Naive thymus-derived CD8-positive, alpha-beta T cell (primary cell): ENCODE measurements at regions not wholly inside any gene's neighbourhood (a gene's known extent, or its start where the extent isn't known, plus 50 kb on each side); places are given as distances from the start of the nearest gene placed in this dataset.
"Not testable (repeated sequence)": the region's sequence is repeated elsewhere in the genome, so short reads cannot be mapped to it uniquely, and the experiment has no call there.

ENCODE experiments used
- ATAC-seq, 2 donors: fragments of 150-1000 bp; cut with Tn5 transposase in 1 of 2; sonication (Bioruptor Pico), chemical (Tn5 transposase) in 1 of 2; 1 replicate in 1 of 2; 2 replicates in 1 of 2; pipeline ENCODE4 v1.10.0; 2021; ENCODE audit warnings: mild to moderate bottlenecking in 2 of 2, moderate library complexity in 2 of 2
- POLR2A ChIA-PET: fragments of 350-600 bp; sonication (Branson Sonifier 250); formaldehyde crosslinking; loops from one replicate; lab custom pipeline; 2021; ENCODE audit warnings: antibody characterized with exemption; lab: Charles Lee
- DNase-seq, 10 donors: peaks; one replicate each; pipeline versions ENCODE4 v3.0.0 to v3.0.0-alpha.2; 2020 to 2022
- H3K27ac Mint-ChIP-seq, 10 donors: one replicate each; pipeline ENCODE4 v1.8.0; 2020 to 2022; ENCODE audit warnings: mild to moderate bottlenecking in 10 of 10, mixed read lengths in 10 of 10, moderate library complexity in 4 of 10, inconsistent platforms in 1 of 10
- H3K27me3 Mint-ChIP-seq, 5 donors: one replicate each; pipeline ENCODE4 v1.8.0; 2021 to 2022; ENCODE audit warnings: mixed read lengths in 5 of 5
- H3K36me3 Mint-ChIP-seq, 3 donors: one replicate each; pipeline ENCODE4 v1.8.0; 2020 to 2022; ENCODE audit warnings: mixed read lengths in 3 of 3, mild to moderate bottlenecking in 2 of 3, inconsistent platforms in 1 of 3
- H3K4me1 Mint-ChIP-seq, 4 donors: one replicate each; pipeline ENCODE4 v1.8.0; 2021 to 2022; ENCODE audit warnings: mixed read lengths in 4 of 4
- H3K4me3 Mint-ChIP-seq, 10 donors: one replicate each; pipeline ENCODE4 v1.8.0; 2020 to 2022; ENCODE audit warnings: mild to moderate bottlenecking in 10 of 10, mixed read lengths in 10 of 10, moderate library complexity in 6 of 10, inconsistent platforms in 1 of 10
- H3K9me3 Mint-ChIP-seq, 9 donors: one replicate each; pipeline ENCODE4 v1.8.0; 2020 to 2022; ENCODE audit warnings: mixed read lengths in 9 of 9, mild to moderate bottlenecking in 3 of 9, inconsistent platforms in 1 of 9, moderate library complexity in 1 of 9

- no peak overlapping the region for H3K4me3 Mint-ChIP-seq
- no peaks in the 10 kb centered on the region for H3K27me3 Mint-ChIP-seq
- H3K36me3 Mint-ChIP-seq, result no peaks in the 10 kb centered on the region
- no peaks in the 10 kb centered on the region for H3K4me1 Mint-ChIP-seq
- no peak for ATAC-seq
- no peak for DNase-seq
- H3K27ac Mint-ChIP-seq, result no peak overlapping the region
- peaks cover 0 to 17% (median 5%) of the 10 kb centered on the region in 9 donors for H3K9me3 Mint-ChIP-seq
- POLR2A ChIA-PET, result no interaction called here
Observed at GRCh38 chr4:111043286-111043685, 420.4 kb upstream of the PITX2 start.

GRCh38 chr4:111045992-111046391 lies 423.1 kb upstream of the PITX2 start:
- Mint-ChIP-seq H3K4me1 (no peaks in the 10 kb centered on the region), H3K4me3 (no peak overlapping the region), H3K9me3 (peaks cover 2 to 38% (median 9%) of the 10 kb centered on the region in 9 donors), H3K36me3 (no peaks in the 10 kb centered on the region), H3K27ac (no peak overlapping the region), H3K27me3 (no peaks in the 10 kb centered on the region)
- DNase-seq (no peak), ATAC-seq (no peak)
- POLR2A ChIA-PET, result no interaction called here

- POLR2A ChIA-PET, result no interaction called here
- peaks cover 0 to 2% (median 0%) of the 10 kb centered on the region in 5 donors for H3K27me3 Mint-ChIP-seq
- peaks cover 0 to 5% (median 0%) of the 10 kb centered on the region in 3 donors for H3K36me3 Mint-ChIP-seq
- no peak for DNase-seq
- H3K9me3 Mint-ChIP-seq, result peaks cover 6 to 41% (median 14%) of the 10 kb centered on the region in 9 donors
- no peak overlapping the region for H3K27ac Mint-ChIP-seq
- no peak overlapping the region for H3K4me3 Mint-ChIP-seq
- H3K4me1 Mint-ChIP-seq, result no peaks in the 10 kb centered on the region
- ATAC-seq, result no peak
Observed at GRCh38 chr4:111046811-111047210, 423.9 kb upstream of the PITX2 start.

- Mint-ChIP-seq H3K36me3 (peaks cover 0 to 9% (median 0%) of the 10 kb centered on the region in 3 donors), H3K9me3 (peaks cover 6 to 49% (median 16%) of the 10 kb centered on the region in 9 donors), H3K27ac (no peak overlapping the region), H3K4me3 (no peak overlapping the region), H3K4me1 (no peaks in the 10 kb centered on the region), H3K27me3 (peaks cover 0 to 2% (median 0%) of the 10 kb centered on the region in 5 donors)
- ATAC-seq (no peak), DNase-seq (no peak)
- POLR2A ChIA-PET, result no interaction called here
Observed at GRCh38 chr4:111048316-111048715, 425.4 kb upstream of the PITX2 start.

GRCh38 chr4:111064342-111064993 lies 441.6 kb upstream of the PITX2 start:
- no peak for DNase-seq
- no peak overlapping the region for H3K27ac Mint-ChIP-seq
- no peak overlapping the region for H3K4me3 Mint-ChIP-seq
- no peaks in the 10 kb centered on the region for H3K36me3 Mint-ChIP-seq
- no peaks in the 10 kb centered on the region for H3K4me1 Mint-ChIP-seq
- H3K27me3 Mint-ChIP-seq, result no peaks in the 10 kb centered on the region
- no peak for ATAC-seq
- POLR2A ChIA-PET, result no interaction called here
- peaks cover 0 to 10% (median 0%) of the 10 kb centered on the region in 9 donors for H3K9me3 Mint-ChIP-seq

- no peaks in the 10 kb centered on the region for H3K27me3 Mint-ChIP-seq
- H3K4me3 Mint-ChIP-seq, result no peak overlapping the region
- no peaks in the 10 kb centered on the region for H3K4me1 Mint-ChIP-seq
- POLR2A ChIA-PET, result no interaction called here
- no peak overlapping the region for H3K27ac Mint-ChIP-seq
- DNase-seq (no peak), ATAC-seq (no peak)
- H3K9me3 Mint-ChIP-seq, result peaks cover 0 to 10% (median 0%) of the 10 kb centered on the region in 9 donors
- no peaks in the 10 kb centered on the region for H3K36me3 Mint-ChIP-seq
Observed at GRCh38 chr4:111066001-111066400, 443.1 kb upstream of the PITX2 start.

- Mint-ChIP-seq H3K4me3 (no peak overlapping the region), H3K27me3 (no peaks in the 10 kb centered on the region), H3K4me1 (no peaks in the 10 kb centered on the region), H3K36me3 (no peaks in the 10 kb centered on the region), H3K9me3 (peaks cover 0 to 10% (median 0%) of the 10 kb centered on the region in 9 donors), H3K27ac (no peak overlapping the region)
- DNase-seq (no peak), ATAC-seq (no peak)
- POLR2A ChIA-PET, result no interaction called here
Observed at GRCh38 chr4:111066447-111066846, 443.6 kb upstream of the PITX2 start.

- POLR2A ChIA-PET, result no interaction called here
- Mint-ChIP-seq H3K27me3 (no peaks in the 10 kb centered on the region), H3K4me3 (no peak overlapping the region), H3K4me1 (no peaks in the 10 kb centered on the region), H3K9me3 (peaks cover 0 to 10% (median 0%) of the 10 kb centered on the region in 9 donors), H3K27ac (no peak overlapping the region), H3K36me3 (no peaks in the 10 kb centered on the region)
- DNase-seq (no peak), ATAC-seq (no peak)
Observed at GRCh38 chr4:111066887-111067286, 444.0 kb upstream of the PITX2 start.

- Mint-ChIP-seq H3K27ac (no peak overlapping the region), H3K4me3 (no peak overlapping the region), H3K36me3 (no peaks in the 10 kb centered on the region), H3K9me3 (peaks cover 0 to 27% (median 6%) of the 10 kb centered on the region in 9 donors), H3K4me1 (no peaks in the 10 kb centered on the region), H3K27me3 (no peaks in the 10 kb centered on the region)
- ATAC-seq (no peak), DNase-seq (no peak)
- POLR2A ChIA-PET, result no interaction called here
Observed at GRCh38 chr4:111068883-111069282, 446.0 kb upstream of the PITX2 start.

- peaks cover 2 to 32% (median 11%) of the 10 kb centered on the region in 9 donors for H3K9me3 Mint-ChIP-seq
- H3K4me3 Mint-ChIP-seq, result no peak overlapping the region
- POLR2A ChIA-PET, result no interaction called here
- DNase-seq (no peak), ATAC-seq (no peak)
- no peak overlapping the region for H3K27ac Mint-ChIP-seq
- no peaks in the 10 kb centered on the region for H3K4me1 Mint-ChIP-seq
- H3K36me3 Mint-ChIP-seq, result no peaks in the 10 kb centered on the region
- no peaks in the 10 kb centered on the region for H3K27me3 Mint-ChIP-seq
Observed at GRCh38 chr4:111070390-111070789, 447.5 kb upstream of the PITX2 start.

- Mint-ChIP-seq H3K27ac (no peak overlapping the region), H3K4me3 (no peak overlapping the region), H3K36me3 (peaks cover 0 to 4% (median 0%) of the 10 kb centered on the region in 3 donors), H3K27me3 (no peaks in the 10 kb centered on the region), H3K9me3 (peaks cover 5 to 45% (median 16%) of the 10 kb centered on the region in 9 donors), H3K4me1 (no peaks in the 10 kb centered on the region)
- DNase-seq, result no peak
- POLR2A ChIA-PET, result no interaction called here
- ATAC-seq, result no peak
Observed at GRCh38 chr4:111074523-111075114, 451.7 kb upstream of the PITX2 start.

- H3K4me3 Mint-ChIP-seq, result not testable (repeated sequence)
Observed at GRCh38 chr4:111076299-111076698, 453.4 kb upstream of the PITX2 start.

GRCh38 chr4:111108153-111108552 lies 485.3 kb upstream of the PITX2 start:
- DNase-seq, result no peak
- POLR2A ChIA-PET, result no interaction called here
- Mint-ChIP-seq H3K27ac (no peak overlapping the region), H3K36me3 (no peaks in the 10 kb centered on the region), H3K4me1 (no peaks in the 10 kb centered on the region), H3K9me3 (peaks cover 0 to 16% (median 0%) of the 10 kb centered on the region in 9 donors), H3K4me3 (no peak overlapping the region), H3K27me3 (no peaks in the 10 kb centered on the region)
- no peak for ATAC-seq

More at GRCh38 chr4:111076299-111076698, 453.4 kb upstream of the PITX2 start:
- H3K27ac Mint-ChIP-seq, ATAC-seq, DNase-seq, H3K27me3 Mint-ChIP-seq, H3K4me1 Mint-ChIP-seq, POLR2A ChIA-PET, H3K36me3 Mint-ChIP-seq: not testable (repeated sequence)
- H3K9me3 Mint-ChIP-seq, result peaks cover 7 to 55% (median 18%) of the 10 kb centered on the region in 9 donors
